H9 (cell line): ENCODE measurements at regions not wholly inside any gene's neighbourhood (a gene's known extent, or its start where the extent isn't known, plus 50 kb on each side); places are given as distances from the start of the nearest gene placed in this dataset.

Experiments
- DNase-seq: peaks from one replicate; pipeline ENCODE4 v3.0.0-alpha.2; 2017
- H2AFZ ChIP-seq: one replicate; pipeline ENCODE4 v1.6.1; 2013; ENCODE audit warnings: mild to moderate bottlenecking, low read length, control low read depth, moderate library complexity
- H2AK5ac ChIP-seq: 2 replicates; pipeline ENCODE4 v1.6.1; 2013; ENCODE audit warnings: low read length, control low read depth, mixed read lengths; ENCODE audit not compliant: insufficient read length
- H2BK120ac ChIP-seq: one replicate; pipeline ENCODE4 v1.6.1; 2013; ENCODE audit warnings: low read depth, mild to moderate bottlenecking, low read length, control low read depth, inconsistent platforms; ENCODE audit not compliant: poor library complexity, severe bottlenecking
- H2BK12ac ChIP-seq: 2 replicates; pipeline ENCODE4 v1.6.1; 2013; ENCODE audit warnings: low read length, control low read depth, mixed read lengths, low read depth; ENCODE audit not compliant: insufficient read length
- H2BK15ac ChIP-seq: 2 replicates; pipeline ENCODE4 v1.6.1; 2013; ENCODE audit warnings: low read depth, low read length, control low read depth
- H2BK20ac ChIP-seq: one replicate; pipeline ENCODE4 v1.6.1; 2013; ENCODE audit warnings: low read depth, mild to moderate bottlenecking, low read length, control low read depth, inconsistent platforms; ENCODE audit not compliant: poor library complexity, severe bottlenecking
- H2BK5ac ChIP-seq: 2 replicates; pipeline ENCODE4 v1.6.1; 2013; ENCODE audit warnings: low read length, control low read depth, mixed read lengths; ENCODE audit not compliant: insufficient read length
- H3K14ac ChIP-seq: 2 replicates; pipeline ENCODE4 v1.6.1; 2013; ENCODE audit warnings: low read length, control low read depth; ENCODE audit not compliant: insufficient read depth
- H3K18ac ChIP-seq: 2 replicates; pipeline ENCODE4 v1.6.1; 2013; ENCODE audit warnings: low read depth, mild to moderate bottlenecking, mixed read lengths, low read length, control low read depth; ENCODE audit not compliant: insufficient read length
- H3K23ac ChIP-seq: 2 replicates; pipeline ENCODE4 v1.6.1; 2013; ENCODE audit warnings: low read length, control low read depth, mixed read lengths, low read depth; ENCODE audit not compliant: insufficient read length
- H3K23me2 ChIP-seq: 2 replicates; pipeline ENCODE4 v1.6.1; 2013; ENCODE audit warnings: low read depth, mild to moderate bottlenecking, mixed read lengths, low read length, control low read depth; ENCODE audit not compliant: insufficient read length, poor library complexity, severe bottlenecking
- H3K27ac ChIP-seq: 2 replicates; pipeline ENCODE4 v1.5.1; 2013; ENCODE audit warnings: low read length, control low read depth, mixed read lengths, low read depth; ENCODE audit not compliant: insufficient read length
- H3K27me3 ChIP-seq: 2 replicates; pipeline ENCODE4 v1.6.1; 2013; ENCODE audit warnings: low read length, control low read depth, inconsistent platforms; ENCODE audit not compliant: insufficient read depth
- H3K4ac ChIP-seq: 2 replicates; pipeline ENCODE4 v1.6.1; 2013; ENCODE audit warnings: low read depth, mild to moderate bottlenecking, control low read depth, inconsistent platforms, low read length, moderate library complexity
- H3K4me1 ChIP-seq: 2 replicates; pipeline ENCODE4 v1.6.1; 2013; ENCODE audit warnings: low read length, control low read depth, inconsistent platforms; ENCODE audit not compliant: insufficient read depth
- H3K4me2 ChIP-seq: 2 replicates; pipeline ENCODE4 v1.6.1; 2013; ENCODE audit warnings: low read length, control low read depth, mixed read lengths; ENCODE audit not compliant: insufficient read length, insufficient read depth
- H3K56ac ChIP-seq: 2 replicates; pipeline ENCODE4 v1.6.1; 2013; ENCODE audit warnings: low read depth, mild to moderate bottlenecking, mixed read lengths, low read length, control low read depth; ENCODE audit not compliant: insufficient read length
- H3K79me1 ChIP-seq: 2 replicates; pipeline ENCODE4 v1.6.1; 2013; ENCODE audit warnings: low read depth, mild to moderate bottlenecking, moderate library complexity, low read length, control low read depth, inconsistent platforms; ENCODE audit not compliant: insufficient read depth, poor library complexity, severe bottlenecking
- H3K79me2 ChIP-seq: 2 replicates; pipeline ENCODE4 v1.6.1; 2013; ENCODE audit warnings: low read length, control low read depth, inconsistent platforms; ENCODE audit not compliant: insufficient read depth
- H3K9ac ChIP-seq: 2 replicates; pipeline ENCODE4 v1.6.1; 2013; ENCODE audit warnings: low read length, control low read depth, mixed read lengths; ENCODE audit not compliant: insufficient read length; ENCODE audit errors: extremely low read depth
- H3K9me3 ChIP-seq: one replicate; pipeline ENCODE4 v1.6.1; 2013; ENCODE audit warnings: low read depth, low read length, inconsistent platforms; ENCODE audit not compliant: control insufficient read depth
- H3T11ph ChIP-seq: one replicate; pipeline ENCODE4 v1.6.1; 2013; ENCODE audit warnings: mild to moderate bottlenecking, low read length, control low read depth, inconsistent platforms
- H4K20me1 ChIP-seq: one replicate; pipeline ENCODE4 v1.6.1; 2013; ENCODE audit not compliant: control insufficient read depth, insufficient read length, insufficient read depth
- H4K5ac ChIP-seq: 2 replicates; pipeline ENCODE4 v1.6.1; 2013; ENCODE audit warnings: low read depth, mild to moderate bottlenecking, mixed read lengths, low read length, control low read depth; ENCODE audit not compliant: insufficient read length
- H4K8ac ChIP-seq: replicated peaks from 2 replicates; pipeline ENCODE4 v1.6.1; 2013; ENCODE audit warnings: low read length, control low read depth, mixed read lengths, low read depth; ENCODE audit not compliant: insufficient read length
- H4K91ac ChIP-seq: 2 replicates; pipeline ENCODE4 v1.6.1; 2013; ENCODE audit warnings: low read depth, mild to moderate bottlenecking, moderate library complexity, mixed read lengths, low read length, control low read depth; ENCODE audit not compliant: insufficient read length
- H3K27ac Mint-ChIP-seq, 3 experiments: 2 replicates in 2 of 3; 3 replicates in 1 of 3; pipeline ENCODE4 v1.8.0; 2020 to 2021; ENCODE audit warnings: mixed read lengths in 3 of 3, mild to moderate bottlenecking in 1 of 3, moderate library complexity in 1 of 3
- H3K27me3 Mint-ChIP-seq: 2 replicates; pipeline ENCODE4 v1.8.0; 2021; ENCODE audit warnings: low read depth, mild to moderate bottlenecking, moderate library complexity, mixed read lengths
- H3K36me3 Mint-ChIP-seq, 3 experiments: 2 replicates in 2 of 3; 3 replicates in 1 of 3; pipeline ENCODE4 v1.8.0; 2020 to 2021; ENCODE audit warnings: low read depth in 3 of 3, mixed read lengths in 3 of 3; ENCODE audit not compliant: insufficient read depth in 1 of 3
- H3K4me1 Mint-ChIP-seq, 2 experiments: 2 replicates each; pipeline ENCODE4 v1.8.0; 2020; ENCODE audit warnings: mixed read lengths in 2 of 2
- H3K4me3 Mint-ChIP-seq, 2 experiments: 2 replicates in 1 of 2; 3 replicates in 1 of 2; pipeline ENCODE4 v1.8.0; 2020 to 2021; ENCODE audit warnings: mild to moderate bottlenecking in 2 of 2, mixed read lengths in 2 of 2, moderate library complexity in 1 of 2
- H3K9me3 Mint-ChIP-seq, 2 experiments: 2 replicates in 1 of 2; 3 replicates in 1 of 2; pipeline ENCODE4 v1.8.0; 2020; ENCODE audit warnings: mild to moderate bottlenecking in 2 of 2, mixed read lengths in 2 of 2, moderate library complexity in 1 of 2
- WGBS: extraction: QIAGEN DNeasy Blood & Tissue Kit; methylation state at CpG from one replicate; pipeline ENCODE4 v1.1.7; 2013; ENCODE audit warnings: missing lambda C conversion rate, low lambda C conversion rate, mixed read lengths; ENCODE audit not compliant: insufficient read length; ENCODE audit errors: extremely low coverage; 5-methylcytosine and 5-hydroxymethylcytosine counted together
- TF ChIP-seq, protein P1 (sequence below): fragments of 200-600 bp; sonication (generic); conservative IDR thresholded peaks from 3 replicates; pipeline ENCODE4 v1.8.0; 2021; ENCODE audit warnings: antibody characterized with exemption, mild to moderate bottlenecking

DNA sequence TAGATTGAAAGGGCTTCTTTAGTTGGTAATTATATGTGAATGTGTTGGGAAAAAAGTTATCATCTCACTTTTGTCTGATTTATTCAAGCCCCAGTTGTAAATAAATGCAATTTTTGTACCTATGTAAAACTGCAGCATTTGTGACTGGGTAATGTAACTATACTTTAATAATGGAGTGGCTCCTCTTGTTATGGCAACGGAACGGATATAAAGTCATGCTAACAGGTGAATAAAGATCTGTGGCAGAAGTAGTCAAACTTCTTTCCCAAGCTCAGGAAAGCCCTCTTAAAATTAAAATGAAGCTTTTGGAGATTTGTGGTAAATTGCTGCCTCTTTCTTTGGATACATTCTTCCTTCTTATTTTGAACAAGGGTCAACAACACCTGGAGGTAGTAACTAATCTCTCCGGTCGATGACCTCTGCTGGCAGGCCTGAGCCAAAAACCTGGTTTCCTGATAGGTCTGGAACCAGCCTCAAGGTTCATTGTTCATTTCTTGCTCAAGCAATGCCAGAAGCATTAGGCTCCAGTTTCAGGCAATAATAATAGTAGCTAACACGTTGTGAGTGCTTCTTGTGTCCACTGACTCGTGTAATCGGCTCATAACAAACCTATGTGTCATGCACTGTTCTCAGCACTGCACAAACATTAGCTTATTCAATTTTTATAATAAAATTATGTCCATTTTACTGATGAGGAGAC lies 313.4 kb upstream of the DACH1 start:
- H3K36me3 Mint-ChIP-seq = no peaks in the 10 kb centered on the region
- Histone ChIP-seq H4K5ac (no peak overlapping the region), H3T11ph (no peak overlapping the region), H4K91ac (no peak overlapping the region), H3K79me1 (no peaks in the 10 kb centered on the region), H3K4ac (no peak overlapping the region), H2AFZ (no peak overlapping the region), H3K23ac (no peak overlapping the region), H3K79me2 (no peaks in the 10 kb centered on the region), H4K20me1 (no peaks in the 10 kb centered on the region), H3K4me1 (no peaks in the 10 kb centered on the region), H4K8ac (no peak overlapping the region), H3K18ac (no peak overlapping the region), H3K9ac (no peak overlapping the region), H3K4me2 (no peak overlapping the region), H2BK20ac (no peak overlapping the region), H3K14ac (no peak overlapping the region), H2BK12ac (no peak overlapping the region), H2BK15ac (no peak overlapping the region), H3K9me3 (no peaks in the 10 kb centered on the region), H3K27me3 (no peaks in the 10 kb centered on the region), H3K56ac (no peak overlapping the region), H3K27ac (no peak overlapping the region), H2BK5ac (no peak overlapping the region), H2BK120ac (no peak overlapping the region), H3K23me2 (no peaks in the 10 kb centered on the region), H2AK5ac (no peak overlapping the region)
- no CpG with 5 or more reads among the region's 7 CpGs for WGBS
- no peak overlapping the region for H3K4me3 Mint-ChIP-seq
- no peaks in the 10 kb centered on the region for H3K9me3 Mint-ChIP-seq
- no peak for DNase-seq
- H3K27me3 Mint-ChIP-seq = no peaks in the 10 kb centered on the region
- H3K27ac Mint-ChIP-seq = no peak overlapping the region
- TF ChIP-seq, protein P1, sequence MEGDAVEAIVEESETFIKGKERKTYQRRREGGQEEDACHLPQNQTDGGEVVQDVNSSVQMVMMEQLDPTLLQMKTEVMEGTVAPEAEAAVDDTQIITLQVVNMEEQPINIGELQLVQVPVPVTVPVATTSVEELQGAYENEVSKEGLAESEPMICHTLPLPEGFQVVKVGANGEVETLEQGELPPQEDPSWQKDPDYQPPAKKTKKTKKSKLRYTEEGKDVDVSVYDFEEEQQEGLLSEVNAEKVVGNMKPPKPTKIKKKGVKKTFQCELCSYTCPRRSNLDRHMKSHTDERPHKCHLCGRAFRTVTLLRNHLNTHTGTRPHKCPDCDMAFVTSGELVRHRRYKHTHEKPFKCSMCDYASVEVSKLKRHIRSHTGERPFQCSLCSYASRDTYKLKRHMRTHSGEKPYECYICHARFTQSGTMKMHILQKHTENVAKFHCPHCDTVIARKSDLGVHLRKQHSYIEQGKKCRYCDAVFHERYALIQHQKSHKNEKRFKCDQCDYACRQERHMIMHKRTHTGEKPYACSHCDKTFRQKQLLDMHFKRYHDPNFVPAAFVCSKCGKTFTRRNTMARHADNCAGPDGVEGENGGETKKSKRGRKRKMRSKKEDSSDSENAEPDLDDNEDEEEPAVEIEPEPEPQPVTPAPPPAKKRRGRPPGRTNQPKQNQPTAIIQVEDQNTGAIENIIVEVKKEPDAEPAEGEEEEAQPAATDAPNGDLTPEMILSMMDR = no peak; the same call in 1 of the 3 replicates
- peaks cover 3 to 5% of the 10 kb centered on the region in 2 experiments; a peak in 2 of 4 replicates for H3K4me1 Mint-ChIP-seq
